Nucleus accumbens (tissue), 56 donors: ENCODE measurements at regions not wholly inside any gene's neighbourhood (a gene's known extent, or its start where the extent isn't known, plus 50 kb on each side); places are given as distances from the start of the nearest gene placed in this dataset.
A peak's percentile ranks its signal among the peaks of the same experiment; 100 is the strongest.
"Not testable (repeated sequence)": the region's sequence is repeated elsewhere in the genome, so short reads cannot be mapped to it uniquely, and the experiment has no call there.

Experiments
- DNase-seq, 56 donors: peaks; one replicate each; lab custom pipeline; 2025; lab: John Stamatoyannopoulos, UW

- no peak for DNase-seq
These were observed 183.1 kb upstream of the SEMA3E start for GRCh38 chr7:83832009-83832408.

GRCh38 chr7:83827036-83827435, 178.1 kb upstream of the SEMA3E start:
- DNase-seq = no peak

- no peak for DNase-seq
These were observed 175.3 kb upstream of the SEMA3E start for GRCh38 chr7:83824214-83824613.

- DNase-seq = no peak
These were observed 172.9 kb upstream of the SEMA3E start for GRCh38 chr7:83821866-83822265.

GRCh38 chr7:83820641-83821040, 171.7 kb upstream of the SEMA3E start:
- no peak for DNase-seq

GRCh38 chr7:83819911-83820310, 171.0 kb upstream of the SEMA3E start:
- peak in 1 of 56 donors; percentile 0 for DNase-seq

- DNase-seq = no peak
These were observed 165.5 kb upstream of the SEMA3E start for GRCh38 chr7:83814480-83814879.

GRCh38 chr7:83812563-83812962, 163.6 kb upstream of the SEMA3E start:
- DNase-seq = not testable (repeated sequence)

GRCh38 chr7:83808982-83809381, 160.0 kb upstream of the SEMA3E start:
- DNase-seq = no peak

- no peak for DNase-seq
These were observed 158.8 kb upstream of the SEMA3E start for GRCh38 chr7:83807774-83808173.

- no peak for DNase-seq
These were observed 157.6 kb upstream of the SEMA3E start for GRCh38 chr7:83806538-83806937.

GRCh38 chr7:83799333-83799732, 150.4 kb upstream of the SEMA3E start:
- DNase-seq = no peak

GRCh38 chr7:83798489-83798888, 149.6 kb upstream of the SEMA3E start:
- no peak for DNase-seq

- DNase-seq = no peak
These were observed 147.8 kb upstream of the SEMA3E start for GRCh38 chr7:83796760-83797159.

- DNase-seq = no peak
These were observed 145.9 kb upstream of the SEMA3E start for GRCh38 chr7:83794829-83795228.

GRCh38 chr7:83793558-83793957, 144.6 kb upstream of the SEMA3E start:
- DNase-seq = no peak

GRCh38 chr7:83791737-83792136, 142.8 kb upstream of the SEMA3E start:
- no peak for DNase-seq

- DNase-seq = no peak
These were observed 137.9 kb upstream of the SEMA3E start for GRCh38 chr7:83786858-83787257.

- no peak for DNase-seq
These were observed 133.7 kb upstream of the SEMA3E start for GRCh38 chr7:83782628-83783027.

GRCh38 chr7:83778073-83778443, 129.1 kb upstream of the SEMA3E start:
- DNase-seq = no peak

GRCh38 chr7:83777406-83778072, 128.6 kb upstream of the SEMA3E start:
- DNase-seq = no peak

GRCh38 chr7:83769407-83769806, 120.5 kb upstream of the SEMA3E start:
- DNase-seq = no peak

- DNase-seq = no peak
These were observed 102.3 kb upstream of the SEMA3E start for GRCh38 chr7:83751217-83751616.
